ENCODE measurements at regions not wholly inside any gene's neighbourhood (a gene's known extent, or its start where the extent isn't known, plus 50 kb on each side); places are given as distances from the start of the nearest gene placed in this dataset.

DNA sequence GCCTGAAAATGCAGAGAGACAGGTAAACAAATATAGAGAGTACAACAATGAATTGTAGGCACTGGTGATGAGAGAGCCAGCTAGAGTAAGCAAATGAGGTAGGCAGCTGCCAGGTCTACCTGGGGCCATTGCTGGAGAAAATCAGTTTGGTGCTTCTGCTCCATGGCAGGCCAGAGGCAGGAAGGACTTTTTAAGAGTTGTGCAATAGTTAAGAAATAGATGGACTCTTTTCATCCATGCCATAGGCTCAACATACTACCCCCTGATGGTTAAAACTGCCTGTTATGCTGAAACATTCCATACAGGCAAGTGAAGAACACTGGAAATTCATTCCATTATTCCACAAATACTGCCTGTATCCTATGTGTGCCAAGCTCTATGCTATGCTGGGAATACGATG lies 86.5 kb upstream of the CCDC112 start:
- TF ChIP-seq EZH2 (IDR thresholded peaks at IDR 0.05; ENCODE audit: borderline replicate concordance, low read depth, low read length, poor library complexity, severe bottlenecking): no peak
- TF ChIP-seq, protein P1, sequence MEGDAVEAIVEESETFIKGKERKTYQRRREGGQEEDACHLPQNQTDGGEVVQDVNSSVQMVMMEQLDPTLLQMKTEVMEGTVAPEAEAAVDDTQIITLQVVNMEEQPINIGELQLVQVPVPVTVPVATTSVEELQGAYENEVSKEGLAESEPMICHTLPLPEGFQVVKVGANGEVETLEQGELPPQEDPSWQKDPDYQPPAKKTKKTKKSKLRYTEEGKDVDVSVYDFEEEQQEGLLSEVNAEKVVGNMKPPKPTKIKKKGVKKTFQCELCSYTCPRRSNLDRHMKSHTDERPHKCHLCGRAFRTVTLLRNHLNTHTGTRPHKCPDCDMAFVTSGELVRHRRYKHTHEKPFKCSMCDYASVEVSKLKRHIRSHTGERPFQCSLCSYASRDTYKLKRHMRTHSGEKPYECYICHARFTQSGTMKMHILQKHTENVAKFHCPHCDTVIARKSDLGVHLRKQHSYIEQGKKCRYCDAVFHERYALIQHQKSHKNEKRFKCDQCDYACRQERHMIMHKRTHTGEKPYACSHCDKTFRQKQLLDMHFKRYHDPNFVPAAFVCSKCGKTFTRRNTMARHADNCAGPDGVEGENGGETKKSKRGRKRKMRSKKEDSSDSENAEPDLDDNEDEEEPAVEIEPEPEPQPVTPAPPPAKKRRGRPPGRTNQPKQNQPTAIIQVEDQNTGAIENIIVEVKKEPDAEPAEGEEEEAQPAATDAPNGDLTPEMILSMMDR (conservative IDR thresholded peaks at IDR 0.05; ENCODE audit: low read depth, low read length): no peak
